ENCODE measurements at regions not wholly inside any gene's neighbourhood (a gene's known extent, or its start where the extent isn't known, plus 50 kb on each side); places are given as distances from the start of the nearest gene placed in this dataset.

DNA sequence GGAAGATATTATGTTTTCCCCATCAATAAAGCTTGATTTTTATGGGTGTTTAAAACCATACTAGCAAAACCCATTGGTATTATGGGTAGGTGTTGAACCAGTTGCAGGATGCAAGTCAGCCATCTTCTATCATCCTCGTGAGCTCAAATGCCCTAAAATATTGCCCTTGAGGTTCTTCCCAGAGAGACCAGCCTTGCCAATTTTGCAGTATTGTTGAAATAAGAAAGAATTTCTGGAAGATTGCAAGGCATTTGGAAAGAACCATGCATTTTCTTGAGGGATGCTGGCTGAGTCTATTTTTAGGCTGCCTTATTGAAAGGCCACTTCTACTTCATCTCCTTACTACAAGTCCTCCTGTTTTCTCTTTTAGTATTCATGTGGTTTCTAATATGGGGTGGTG is 60.9 kb upstream of the SOD3 start:
- no peaks in the 10 kb centered on the region for H3K27me3 ChIP-seq (replicated peaks in 1 of 7)
- H3K4me1 ChIP-seq: no peaks in the 10 kb centered on the region
- TF ChIP-seq POLR2A (IDR thresholded peaks at IDR 0.05): no peak
- TF ChIP-seq POLR2AphosphoS5 (IDR thresholded peaks at IDR 0.05): no peak
- TF ChIP-seq, protein P1, sequence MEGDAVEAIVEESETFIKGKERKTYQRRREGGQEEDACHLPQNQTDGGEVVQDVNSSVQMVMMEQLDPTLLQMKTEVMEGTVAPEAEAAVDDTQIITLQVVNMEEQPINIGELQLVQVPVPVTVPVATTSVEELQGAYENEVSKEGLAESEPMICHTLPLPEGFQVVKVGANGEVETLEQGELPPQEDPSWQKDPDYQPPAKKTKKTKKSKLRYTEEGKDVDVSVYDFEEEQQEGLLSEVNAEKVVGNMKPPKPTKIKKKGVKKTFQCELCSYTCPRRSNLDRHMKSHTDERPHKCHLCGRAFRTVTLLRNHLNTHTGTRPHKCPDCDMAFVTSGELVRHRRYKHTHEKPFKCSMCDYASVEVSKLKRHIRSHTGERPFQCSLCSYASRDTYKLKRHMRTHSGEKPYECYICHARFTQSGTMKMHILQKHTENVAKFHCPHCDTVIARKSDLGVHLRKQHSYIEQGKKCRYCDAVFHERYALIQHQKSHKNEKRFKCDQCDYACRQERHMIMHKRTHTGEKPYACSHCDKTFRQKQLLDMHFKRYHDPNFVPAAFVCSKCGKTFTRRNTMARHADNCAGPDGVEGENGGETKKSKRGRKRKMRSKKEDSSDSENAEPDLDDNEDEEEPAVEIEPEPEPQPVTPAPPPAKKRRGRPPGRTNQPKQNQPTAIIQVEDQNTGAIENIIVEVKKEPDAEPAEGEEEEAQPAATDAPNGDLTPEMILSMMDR (IDR thresholded peaks at IDR 0.05 in 8 of 11, conservative IDR thresholded peaks at IDR 0.05 in 3 of 11): no peak
- no peaks in the 10 kb centered on the region for H3K36me3 ChIP-seq
- no peak for DNase-seq
- intact Hi-C loops (cut with DNase I; ENCODE audit: low total_unique reads): no loop called here
- peaks cover 0 to 22% (median 18%) of the 10 kb centered on the region in 8 donors for H3K9me3 ChIP-seq
- H3K4me3 ChIP-seq: no peak overlapping the region
- no peak overlapping the region for H3K27ac ChIP-seq
- WGBS, 5 donors: 71 to 88% (median 76%) methylated on average over 1 of the region's 1 CpG

DNA sequence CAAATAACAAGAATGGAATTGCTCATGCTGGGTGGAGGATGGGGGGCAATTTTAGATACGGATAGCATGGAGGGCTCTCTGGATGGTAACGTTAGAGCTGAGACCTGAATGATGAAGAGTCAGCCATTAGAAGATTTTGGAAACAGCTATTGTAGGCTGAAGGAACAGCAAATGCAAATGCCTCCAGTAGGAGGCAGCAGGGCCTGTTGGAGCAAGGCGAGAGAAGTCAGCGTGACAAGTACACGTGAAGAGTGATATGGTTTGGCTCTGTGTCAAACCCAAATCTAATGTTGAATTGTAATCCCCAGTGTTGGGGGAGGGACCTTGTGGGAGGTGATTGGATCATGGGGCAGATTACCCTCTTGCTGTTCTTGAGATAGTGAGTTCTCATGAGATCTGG is 59.3 kb upstream of the SOD3 start:
- H3K4me3 ChIP-seq: no peak overlapping the region
- H3K4me1 ChIP-seq: no peaks in the 10 kb centered on the region
- H3K9me3 ChIP-seq: peaks cover 0 to 22% (median 18%) of the 10 kb centered on the region in 8 donors
- H3K27me3 ChIP-seq (replicated peaks in 1 of 7): no peaks in the 10 kb centered on the region
- no peaks in the 10 kb centered on the region for H3K36me3 ChIP-seq
- WGBS, 5 donors: 57 to 68% (median 61%) methylated on average over 5 of the region's 5 CpGs
- no peak for TF ChIP-seq POLR2A (IDR thresholded peaks at IDR 0.05)
- TF ChIP-seq, protein P1 (IDR thresholded peaks at IDR 0.05 in 8 of 11, conservative IDR thresholded peaks at IDR 0.05 in 3 of 11): no peak
- no peak for TF ChIP-seq POLR2AphosphoS5 (IDR thresholded peaks at IDR 0.05)
- intact Hi-C loops (cut with DNase I; ENCODE audit: low total_unique reads): no loop called here
- DNase-seq: no peak
- no peak overlapping the region for H3K27ac ChIP-seq

DNA sequence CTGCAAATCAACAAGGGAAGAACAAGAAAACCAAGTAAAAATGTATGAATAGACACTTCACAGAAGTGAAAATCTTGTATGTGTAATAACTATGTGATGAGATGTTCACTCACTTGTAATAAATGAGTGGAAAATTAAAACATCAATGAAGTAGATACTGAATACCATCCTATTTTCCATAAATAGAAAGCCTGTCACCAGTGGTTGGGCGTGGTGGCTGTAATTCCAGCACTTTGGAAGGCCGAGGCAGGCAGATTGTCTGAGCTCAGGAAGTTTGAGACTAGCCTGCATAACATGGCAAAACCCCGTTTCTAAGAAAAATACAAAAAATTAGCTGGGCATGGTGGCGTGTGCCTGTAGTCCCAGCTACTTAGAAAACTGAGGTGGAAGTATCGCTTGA is 53.5 kb upstream of the SOD3 start:
- intact Hi-C loops (cut with DNase I; ENCODE audit: low total_unique reads): no loop called here
- no peaks in the 10 kb centered on the region for H3K36me3 ChIP-seq
- no peak overlapping the region for H3K4me3 ChIP-seq
- WGBS, 5 donors: 75 to 84% (median 77%) methylated on average over 5 of the region's 5 CpGs
- H3K9me3 ChIP-seq: peaks cover 0 to 21% (median 16%) of the 10 kb centered on the region in 8 donors
- no peak overlapping the region for H3K27ac ChIP-seq
- no peaks in the 10 kb centered on the region for H3K4me1 ChIP-seq
- TF ChIP-seq, protein P1 (IDR thresholded peaks at IDR 0.05 in 8 of 11, conservative IDR thresholded peaks at IDR 0.05 in 3 of 11): no peak
- TF ChIP-seq POLR2A (IDR thresholded peaks at IDR 0.05) (no peak), POLR2AphosphoS5 (IDR thresholded peaks at IDR 0.05) (no peak)
- H3K27me3 ChIP-seq (replicated peaks in 1 of 7): no peaks in the 10 kb centered on the region
- DNase-seq: no peak

DNA sequence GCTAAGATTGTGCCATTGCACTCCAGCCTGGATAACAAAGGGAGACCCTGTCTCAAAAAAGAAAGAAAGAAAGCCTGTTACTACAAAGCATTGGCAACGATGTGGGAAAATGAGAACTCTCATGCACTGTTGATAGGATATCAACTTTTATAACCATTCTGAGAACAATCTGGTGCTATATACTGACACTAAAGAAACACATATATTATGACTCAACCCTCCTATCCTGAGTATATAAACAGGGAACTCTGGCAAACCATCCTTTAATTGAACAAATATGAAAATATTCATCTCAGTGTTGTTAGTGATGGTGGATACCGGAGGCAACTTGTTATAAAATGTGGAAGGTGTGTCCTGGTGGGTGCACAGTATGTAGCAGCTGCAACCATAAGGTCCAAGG is 53.0 kb upstream of the SOD3 start:
- TF ChIP-seq POLR2AphosphoS5 (IDR thresholded peaks at IDR 0.05) (no peak), POLR2A (IDR thresholded peaks at IDR 0.05) (no peak)
- TF ChIP-seq, protein P1 (IDR thresholded peaks at IDR 0.05 in 8 of 11, conservative IDR thresholded peaks at IDR 0.05 in 3 of 11): no peak
- H3K9me3 ChIP-seq: peaks cover 0 to 17% (median 13%) of the 10 kb centered on the region in 8 donors
- H3K27ac ChIP-seq: no peak overlapping the region

More for the DNA sequence above, 53.0 kb upstream of the SOD3 start:
- no peak overlapping the region for H3K4me3 ChIP-seq
- WGBS, 5 donors: 82 to 94% (median 88%) methylated on average over 2 of the region's 2 CpGs
- no peaks in the 10 kb centered on the region for H3K36me3 ChIP-seq
- no peaks in the 10 kb centered on the region for H3K27me3 ChIP-seq (replicated peaks in 1 of 7)
- H3K4me1 ChIP-seq: no peaks in the 10 kb centered on the region
- DNase-seq: no peak
- intact Hi-C loops (cut with DNase I; ENCODE audit: low total_unique reads): no loop called here
